HepG2 (cell line): ENCODE measurements at regions not wholly inside any gene's neighbourhood (a gene's known extent, or its start where the extent isn't known, plus 50 kb on each side); places are given as distances from the start of the nearest gene placed in this dataset.

Experiments
- ATAC-seq: fragments of 200-7000 bp; cut with Tn5 transposase; 3 replicates; pipeline ENCODE4 v1.9.1; 2020; ENCODE audit warnings: mild to moderate bottlenecking, moderate library complexity
- BruUV-seq: library from RNA; stranded (reverse); fragments of 400-500 nt; replicated peaks from 2 replicates; lab custom pipeline; 2021; lab: Mats Ljungman, UMichigan
- CTCF ChIA-PET: fragments of 300-600 bp; formaldehyde crosslinking; extraction: SDS; loops from one replicate; lab custom pipeline; 2021; ENCODE audit warnings: low total read pairs, inconsistent platforms, low intra/inter-chr PET ratio; lab: Yijun Ruan, JAX
- POLR2A ChIA-PET: fragments of 350-600 bp; sonication (Branson Sonifier 250); formaldehyde crosslinking; loops from one replicate; lab custom pipeline; 2020; ENCODE audit warnings: antibody characterized with exemption, inconsistent platforms; lab: Yijun Ruan, JAX
- DNase-seq: peaks from one replicate; pipeline ENCODE4 v3.0.0-alpha.2; 2015; ENCODE audit warnings: low spot score
- FAIRE-seq: peaks from 3 replicates; lab custom pipeline; 2011; peaks lifted over from hg19 to GRCh38; lab: Jason Lieb, UNC
- H2AFZ ChIP-seq: one replicate; pipeline ENCODE4 v1.6.1; 2011; ENCODE audit warnings: low read length, inconsistent platforms
- H3K27ac ChIP-seq: fragments of 300-600 bp; 3 replicates; pipeline ENCODE4 v1.8.0; 2011; ENCODE audit warnings: mixed run types, mild to moderate bottlenecking, mixed read lengths, low read length, inconsistent platforms; ENCODE audit not compliant: insufficient read depth; ENCODE audit errors: extremely low read length
- H3K27me3 ChIP-seq, 2 experiments: fragments of 200-600 bp in 1 of 2; 2 replicates in 1 of 2; 3 replicates in 1 of 2; pipeline versions ENCODE4 v1.6.0 to v1.8.0; 2011; ENCODE audit warnings: low read length in 2 of 2, mild to moderate bottlenecking in 2 of 2, moderate library complexity in 2 of 2, inconsistent platforms in 1 of 2; ENCODE audit not compliant: insufficient read depth in 2 of 2, control insufficient read depth in 1 of 2
- H3K36me3 ChIP-seq, 2 experiments: fragments of 200-600 bp in 1 of 2; replicated peaks in 1 of 2; 2 replicates in 1 of 2; 3 replicates in 1 of 2; pipeline versions ENCODE4 v1.5.1 to v1.8.0; 2011; ENCODE audit warnings: low read length in 2 of 2, inconsistent platforms in 1 of 2; ENCODE audit not compliant: insufficient read depth in 2 of 2, control insufficient read depth in 1 of 2
- H3K4me1 ChIP-seq: 2 replicates; pipeline ENCODE4 v1.5.1; 2012; ENCODE audit warnings: low read length, inconsistent platforms; ENCODE audit not compliant: insufficient read depth
- H3K4me2 ChIP-seq: 2 replicates; pipeline ENCODE4 v1.6.0; 2011; ENCODE audit warnings: low read depth, low read length, inconsistent platforms
- H3K4me3 ChIP-seq, 3 experiments: fragments of 200-600 bp in 1 of 3; sonication (generic), shearing (Covaris generic) in 1 of 3; replicated peaks in 1 of 3; 2 replicates each; pipeline ENCODE4 v1.5.1; 2011 to 2016; ENCODE audit warnings: low read length in 3 of 3, inconsistent platforms in 2 of 3, low read depth in 2 of 3, mild to moderate bottlenecking in 2 of 3, control low read depth in 1 of 3, mixed read lengths in 1 of 3; ENCODE audit not compliant: insufficient read depth in 1 of 3
- H3K79me2 ChIP-seq: one replicate; pipeline ENCODE4 v1.6.1; 2011; ENCODE audit warnings: low read length, inconsistent platforms; ENCODE audit not compliant: insufficient read depth
- H3K9ac ChIP-seq: 2 replicates; pipeline ENCODE4 v1.6.0; 2011; ENCODE audit warnings: mild to moderate bottlenecking, low read depth, low read length, inconsistent platforms; ENCODE audit not compliant: insufficient read depth
- H3K9me3 ChIP-seq: 2 replicates; pipeline ENCODE4 v1.5.1; 2012; ENCODE audit warnings: mild to moderate bottlenecking, low read length
- H4K20me1 ChIP-seq: 2 replicates; pipeline ENCODE4 v1.6.0; 2011; ENCODE audit warnings: inconsistent platforms, mild to moderate bottlenecking, low read length, moderate library complexity; ENCODE audit not compliant: insufficient read depth
- DMAP1 ChIP-seq: IDR thresholded peaks from 2 replicates; pipeline ENCODE4 v1.6.1; 2016
- FOXJ3 ChIP-seq: sonication (generic); formaldehyde crosslinking; IDR thresholded peaks from 2 replicates; pipeline ENCODE4 v1.4.0; 2020; ENCODE audit warnings: missing genetic modification reagents, mild to moderate bottlenecking, borderline replicate concordance
- HDAC2 ChIP-seq: sonication (generic); formaldehyde crosslinking; IDR thresholded peaks from 2 replicates; pipeline ENCODE4 v1.4.0; 2020; ENCODE audit warnings: missing genetic modification reagents
- JUNB ChIP-seq: sonication (generic); formaldehyde crosslinking; IDR thresholded peaks from 2 replicates; pipeline ENCODE4 v1.8.0; 2022; ENCODE audit warnings: missing genetic modification reagents, mild to moderate bottlenecking, borderline replicate concordance
- JUND ChIP-seq: sonication (generic); formaldehyde crosslinking; IDR thresholded peaks from 2 replicates; pipeline ENCODE4 v1.8.0; 2022; ENCODE audit warnings: mild to moderate bottlenecking, missing genetic modification reagents
- NFE2L2 ChIP-seq: fragments of 150-350 bp; IDR thresholded peaks from 2 replicates; pipeline ENCODE4 v1.6.1; 2014; ENCODE audit warnings: low read length
- PTBP1 ChIP-seq: fragments of 200-400 bp; formaldehyde crosslinking; IDR thresholded peaks from 2 replicates; pipeline ENCODE4 v1.6.1; 2018; ENCODE audit warnings: low read length, low read depth; ENCODE audit not compliant: poor library complexity, severe bottlenecking
- SMAD9 ChIP-seq: sonication (generic); formaldehyde crosslinking; IDR thresholded peaks from 2 replicates; pipeline ENCODE4 v1.5.1; 2020; ENCODE audit warnings: mild to moderate bottlenecking, missing genetic modification reagents
- ZBTB21 ChIP-seq: sonication (generic); formaldehyde crosslinking; IDR thresholded peaks from 2 replicates; pipeline ENCODE4 v1.4.0; 2020; ENCODE audit warnings: missing genetic modification reagents
- ZBTB40 ChIP-seq, 2 experiments: fragments of 450-650 bp in 1 of 2; sonication (generic) in 1 of 2; formaldehyde crosslinking in 1 of 2; IDR thresholded peaks; 2 replicates each; pipeline versions ENCODE4 v1.6.1 to v1.8.0; 2016 to 2022; ENCODE audit warnings: antibody characterized with exemption in 1 of 2, mild to moderate bottlenecking in 1 of 2, missing genetic modification reagents in 1 of 2
- ZFYVE20 ChIP-seq: sonication (generic); formaldehyde crosslinking; IDR thresholded peaks from 2 replicates; pipeline ENCODE4 v1.8.0; 2023; ENCODE audit warnings: low read depth, mild to moderate bottlenecking, moderate library complexity, missing genetic modification reagents, borderline replicate concordance
- ZNF101 ChIP-seq: sonication (generic); formaldehyde crosslinking; IDR thresholded peaks from 2 replicates; pipeline ENCODE4 v1.4.0; 2020; ENCODE audit warnings: mild to moderate bottlenecking, low read depth, missing genetic modification reagents, borderline replicate concordance
- ZNF224 ChIP-seq: sonication (generic); formaldehyde crosslinking; IDR thresholded peaks from 2 replicates; pipeline ENCODE4 v1.5.0; 2020; ENCODE audit warnings: mild to moderate bottlenecking, missing genetic modification reagents
- ZNF367 ChIP-seq: sonication (generic); formaldehyde crosslinking; IDR thresholded peaks from 2 replicates; pipeline ENCODE4 v1.4.0; 2020; ENCODE audit warnings: missing genetic modification reagents, borderline replicate concordance
- ZNF883 ChIP-seq: sonication (generic); formaldehyde crosslinking; IDR thresholded peaks from 2 replicates; pipeline ENCODE4 v1.5.1; 2020; ENCODE audit warnings: mild to moderate bottlenecking, missing genetic modification reagents; ENCODE audit errors: not compliant biosample characterization
- WGBS: methylation state at CpG from one replicate; pipeline ENCODE4 v1.1.6; 2017; ENCODE audit warnings: low lambda C conversion rate; 5-methylcytosine and 5-hydroxymethylcytosine counted together
- in situ Hi-C: cut with HindIII; loops from 2 replicates; pipeline ENCODE4 v1.10.0; 2017; ENCODE audit warnings: low pct_unique_long_range_greater_than_20kb; ENCODE audit not compliant: extremely low pct_ligation_motif_present
- intact Hi-C: fragments of 100-400 bp; cut with micrococcal nuclease; formaldehyde crosslinking; loops from one replicate; pipeline ENCODE4 v1.10.0; 2022; ENCODE audit not compliant: unreplicated experiment
- TF ChIP-seq, protein P1 (sequence below): sonication (generic); formaldehyde crosslinking; IDR thresholded peaks from 2 replicates; pipeline ENCODE4 v1.5.1; 2020; ENCODE audit warnings: mild to moderate bottlenecking, missing genetic modification reagents, moderate library complexity

DNA sequence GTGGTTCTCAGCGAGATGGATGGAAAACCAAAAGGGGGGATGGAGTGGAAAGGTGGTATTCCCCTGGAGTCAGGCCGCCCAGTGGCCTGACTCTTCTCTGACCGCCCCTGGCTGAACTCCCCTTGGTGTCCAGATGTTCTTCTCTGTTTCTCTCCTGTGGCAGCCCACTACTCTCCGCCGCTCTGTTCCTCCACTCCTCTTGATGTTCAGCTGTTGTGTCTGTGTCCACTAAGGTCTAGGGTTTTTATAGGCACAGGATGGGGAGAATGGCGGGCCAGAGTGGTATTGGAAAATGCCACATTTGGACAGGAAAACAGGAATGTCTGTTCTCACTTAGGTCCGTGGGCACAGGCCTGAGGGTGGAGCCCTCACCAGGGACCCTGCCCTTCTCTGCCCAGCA lies 954.3 kb upstream of the MBL2 start:
- in situ Hi-C loops: no loop called here
- no peaks in the 10 kb centered on the region for H3K27me3 ChIP-seq
- no peak overlapping the region for H3K4me3 ChIP-seq
- no peak overlapping the region for H3K4me2 ChIP-seq
- H3K79me2 ChIP-seq: no peaks in the 10 kb centered on the region
- H3K27ac ChIP-seq: no peak overlapping the region
- no peak for DNase-seq
- no TSS peak for BruUV-seq
- no peak for ATAC-seq
- H4K20me1 ChIP-seq: no peaks in the 10 kb centered on the region
- H3K9ac ChIP-seq: no peak overlapping the region
- H3K4me1 ChIP-seq: no peaks in the 10 kb centered on the region
- CTCF ChIA-PET: no interaction called here
- 33% methylated on average over 7 of the region's 7 CpGs for WGBS
- FAIRE-seq: no peak
- H2AFZ ChIP-seq: no peak overlapping the region
- no peaks in the 10 kb centered on the region for H3K36me3 ChIP-seq
- H3K9me3 ChIP-seq: no peaks in the 10 kb centered on the region
- no peak for TF ChIP-seq ZNF883 (CRISPR knock-in tag)
- no peak for TF ChIP-seq ZBTB21 (CRISPR knock-in tag)
- TF ChIP-seq JUND (CRISPR knock-in tag): no peak
- no peak for TF ChIP-seq DMAP1 (CRISPR knock-in tag)
- no peak for TF ChIP-seq JUNB (CRISPR knock-in tag)
- TF ChIP-seq NFE2L2: no peak
- no peak for TF ChIP-seq SMAD9
- TF ChIP-seq ZFYVE20 (CRISPR knock-in tag): no peak
- no peak for TF ChIP-seq ZBTB40 (IDR thresholded peaks at IDR 0.05)
- no peak for TF ChIP-seq ZBTB40 (CRISPR knock-in tag; IDR thresholded peaks at IDR 0.05)
- no peak for TF ChIP-seq ZNF101 (CRISPR knock-in tag)
- TF ChIP-seq, protein P1, sequence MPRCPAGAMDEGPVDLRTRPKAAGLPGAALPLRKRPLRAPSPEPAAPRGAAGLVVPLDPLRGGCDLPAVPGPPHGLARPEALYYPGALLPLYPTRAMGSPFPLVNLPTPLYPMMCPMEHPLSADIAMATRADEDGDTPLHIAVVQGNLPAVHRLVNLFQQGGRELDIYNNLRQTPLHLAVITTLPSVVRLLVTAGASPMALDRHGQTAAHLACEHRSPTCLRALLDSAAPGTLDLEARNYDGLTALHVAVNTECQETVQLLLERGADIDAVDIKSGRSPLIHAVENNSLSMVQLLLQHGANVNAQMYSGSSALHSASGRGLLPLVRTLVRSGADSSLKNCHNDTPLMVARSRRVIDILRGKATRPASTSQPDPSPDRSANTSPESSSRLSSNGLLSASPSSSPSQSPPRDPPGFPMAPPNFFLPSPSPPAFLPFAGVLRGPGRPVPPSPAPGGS (CRISPR knock-in tag): no peak
- no peak for TF ChIP-seq ZNF224 (CRISPR knock-in tag)
- TF ChIP-seq PTBP1: no peak
- no peak for TF ChIP-seq HDAC2 (CRISPR knock-in tag)
- no peak for TF ChIP-seq ZNF367 (CRISPR knock-in tag)
- no peak for TF ChIP-seq FOXJ3 (CRISPR knock-in tag)
- intact Hi-C loops: no loop called here
- POLR2A ChIA-PET: no interaction called here
